NCI-H1048 (cell line): ENCODE measurements at regions not wholly inside any gene's neighbourhood (a gene's known extent, or its start where the extent isn't known, plus 50 kb on each side); places are given as distances from the start of the nearest gene placed in this dataset.
"Not testable (repeated sequence)": the region's sequence is repeated elsewhere in the genome, so short reads cannot be mapped to it uniquely, and the experiment has no call there.

ENCODE experiments used
- DNase-seq: peaks from one replicate; lab custom pipeline; 2025; lab: John Stamatoyannopoulos, UW

DNA sequence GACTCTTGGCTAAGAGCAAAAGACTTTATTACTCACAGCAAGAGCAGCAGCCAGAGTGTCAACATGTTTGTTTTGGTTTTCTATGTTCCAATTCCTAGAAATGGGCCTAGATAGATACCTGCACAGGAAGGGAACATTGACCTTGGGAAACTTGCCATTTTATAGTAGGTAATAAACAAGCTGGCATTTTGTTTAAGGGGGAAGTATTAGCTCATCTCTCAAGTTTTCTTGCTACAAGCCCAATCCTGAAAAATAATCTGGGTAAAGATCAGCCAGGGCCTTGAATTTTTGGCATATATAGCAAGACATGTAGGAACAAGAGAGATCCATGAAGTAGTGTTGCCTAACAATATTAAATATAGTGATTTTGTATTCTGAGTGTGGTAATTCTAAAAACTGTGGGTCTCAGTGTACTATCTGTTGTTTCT, 51.4 kb upstream of the RGL1 start:
- no peak for DNase-seq

DNA sequence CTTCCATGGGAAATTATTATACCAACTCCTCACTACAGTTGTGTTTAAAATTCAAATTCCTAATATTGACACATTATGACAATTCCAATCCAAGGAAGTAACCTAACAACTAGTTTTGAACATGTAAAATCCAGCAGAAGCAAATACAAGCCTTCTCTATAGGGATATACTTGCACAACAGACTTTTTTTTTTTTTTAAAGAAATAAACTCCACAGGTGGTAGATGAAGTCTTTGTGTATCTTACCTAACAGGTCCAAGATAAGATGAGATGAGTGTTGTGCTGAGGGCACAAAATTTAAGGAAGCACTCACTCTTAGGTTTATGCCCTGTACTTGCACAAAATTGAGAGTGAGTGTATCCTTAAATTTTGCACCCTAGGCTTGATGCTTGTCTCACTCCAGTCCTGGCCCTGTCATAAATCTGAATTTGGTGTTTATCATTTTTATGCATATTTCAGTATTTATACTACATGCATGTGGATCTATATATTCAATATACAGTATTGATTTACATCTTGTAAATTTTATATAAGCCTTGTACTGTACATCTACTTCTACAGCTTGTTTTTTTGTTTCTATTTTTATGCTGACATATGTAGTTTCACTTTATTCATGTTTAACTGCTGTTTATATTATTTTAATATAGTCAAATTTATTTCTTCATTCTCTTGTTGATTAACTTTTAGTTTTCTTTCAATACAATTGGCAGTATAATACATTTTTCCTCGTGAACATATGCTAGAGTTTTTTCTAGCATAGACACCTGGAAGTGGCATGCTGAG, 60.6 kb upstream of the RGL1 start:
- DNase-seq = no peak

DNA sequence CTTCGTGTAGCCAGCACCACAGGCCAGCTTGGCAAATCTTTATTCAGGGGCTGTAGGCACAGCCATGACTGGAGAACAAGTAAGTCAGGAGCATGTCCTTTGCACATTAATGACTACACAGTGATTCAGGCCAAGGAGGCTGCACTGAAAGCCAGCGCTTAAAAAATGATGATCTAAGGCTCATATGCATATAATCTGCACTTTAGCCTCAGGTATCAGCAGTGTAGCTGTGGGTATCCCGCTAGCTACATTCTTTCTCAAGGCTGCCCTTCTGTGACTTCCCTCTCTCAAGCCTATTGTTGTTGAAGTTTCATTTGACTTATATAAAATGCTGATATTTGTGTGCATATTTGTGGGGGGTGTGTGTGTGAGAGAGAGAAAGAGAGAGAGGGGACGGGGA, 62.6 kb upstream of the RGL1 start:
- no peak for DNase-seq

DNA sequence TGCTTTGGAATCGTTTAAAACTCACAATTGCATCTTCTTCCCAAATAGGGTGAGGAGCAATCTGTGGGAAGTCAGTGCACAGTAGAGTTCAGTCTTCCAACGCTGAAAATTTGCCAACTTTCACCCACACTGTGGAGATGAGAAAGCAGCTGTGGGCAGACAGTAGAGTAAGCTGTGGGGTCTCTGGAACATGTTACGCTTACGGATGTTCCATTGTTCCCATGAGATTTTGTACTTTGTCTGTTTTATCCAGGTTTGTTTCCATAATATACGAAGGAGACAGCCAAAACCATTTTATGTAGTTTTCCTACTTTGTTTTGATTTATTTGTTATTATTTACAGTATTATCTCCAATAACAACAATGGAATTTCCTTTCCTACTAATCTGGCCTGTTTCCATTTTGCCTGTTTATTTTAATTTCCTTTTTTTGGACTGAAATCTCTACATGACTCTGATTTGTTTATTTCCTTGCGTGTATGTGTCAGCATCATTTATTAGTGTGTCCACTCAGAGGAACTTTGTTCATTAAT, 65.1 kb upstream of the RGL1 start:
- DNase-seq = no peak

DNA sequence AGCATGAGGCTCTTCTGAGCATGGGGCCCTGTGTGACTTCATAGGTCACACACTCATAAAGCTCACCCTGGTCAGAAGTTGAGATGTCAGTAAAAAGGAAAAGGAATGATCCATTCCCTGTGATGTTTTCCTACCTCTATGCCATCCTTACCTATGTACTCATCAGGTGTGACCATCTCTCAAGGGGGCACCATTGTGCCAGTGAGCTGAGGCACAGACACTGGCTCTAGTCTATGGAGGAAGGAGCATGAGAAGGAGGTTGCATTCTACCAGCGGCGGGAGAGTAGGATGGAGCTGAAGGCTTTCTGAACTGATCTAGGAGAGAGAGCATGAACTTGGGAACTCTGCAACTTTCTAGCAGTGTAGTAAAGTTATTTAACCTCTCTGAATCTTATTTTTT, 65.8 kb upstream of the RGL1 start:
- DNase-seq = no peak

DNA sequence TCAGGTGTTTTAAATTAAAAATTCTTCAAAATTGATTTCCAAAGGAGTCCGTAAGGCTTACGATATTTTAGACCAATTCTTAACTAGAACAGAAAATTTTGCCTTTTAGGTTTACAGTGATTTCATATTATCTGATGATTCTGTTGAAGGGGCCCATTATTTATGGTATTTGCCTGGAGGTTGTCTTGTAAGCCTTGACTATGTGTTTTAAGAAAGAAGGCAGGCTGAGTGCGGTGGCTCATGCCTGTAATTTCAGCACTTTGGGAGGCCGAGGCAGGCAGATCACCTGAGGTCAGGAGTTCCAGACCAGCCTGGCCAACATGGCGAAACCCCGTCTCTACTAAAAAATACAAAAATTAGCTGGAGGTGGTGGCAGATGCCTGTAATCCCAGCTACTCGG, 67.0 kb upstream of the RGL1 start:
- not testable (repeated sequence) for DNase-seq

DNA sequence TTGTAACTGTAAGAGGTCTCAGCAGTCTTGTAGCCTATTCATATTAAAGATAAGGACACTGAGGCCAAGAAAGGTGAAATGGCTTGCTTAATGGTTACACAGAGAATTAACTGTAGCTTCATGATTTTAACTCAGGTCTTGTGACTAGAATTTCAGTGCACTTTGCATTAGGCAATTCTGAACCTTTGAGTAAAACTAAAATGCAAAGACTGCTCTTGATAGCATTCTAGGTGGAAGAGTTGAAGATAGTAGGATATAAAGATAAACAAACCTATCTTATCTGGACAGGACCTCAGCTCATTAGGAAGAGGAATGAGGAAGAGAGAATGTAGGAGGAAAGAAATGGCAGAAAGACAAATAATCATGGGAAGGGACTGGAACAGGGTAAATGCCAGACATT, 68.6 kb upstream of the RGL1 start:
- no peak for DNase-seq

DNA sequence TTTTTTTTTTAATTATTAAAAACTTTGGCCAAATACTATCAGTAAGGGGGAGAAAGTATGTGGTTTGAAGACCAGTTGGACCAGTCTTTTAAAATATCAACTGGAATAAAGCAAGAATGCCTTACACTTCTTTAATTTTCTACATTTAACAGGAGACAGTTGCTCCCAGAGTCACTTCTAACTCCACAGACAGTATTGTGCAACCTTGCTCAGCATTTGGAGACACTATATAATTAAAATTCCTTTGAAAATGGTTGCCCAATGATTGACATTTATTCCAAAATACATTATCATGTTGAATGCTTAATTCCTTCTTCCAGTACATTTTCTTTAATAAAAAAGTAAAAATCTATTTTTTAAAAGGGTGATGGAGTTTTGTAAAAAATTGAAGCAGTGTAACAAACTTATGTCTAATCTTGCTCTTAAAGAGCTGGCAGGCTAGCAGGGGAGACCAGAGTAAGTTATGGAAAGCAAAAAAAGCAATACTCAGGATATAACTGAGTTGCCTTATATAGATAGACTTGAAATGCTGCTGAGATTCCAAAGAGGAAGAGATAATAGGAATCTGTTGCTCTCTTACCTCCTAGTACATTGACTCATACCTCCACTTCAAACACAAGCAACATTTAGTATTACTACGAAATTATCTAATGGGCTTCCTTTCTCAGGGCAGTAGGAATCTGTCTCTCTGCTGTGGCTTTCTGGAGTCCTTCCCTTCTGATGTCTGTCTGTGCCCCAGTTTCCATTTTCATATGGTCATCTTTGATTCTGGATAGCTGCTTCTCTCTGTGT, 69.7 kb upstream of the RGL1 start:
- DNase-seq = no peak

DNA sequence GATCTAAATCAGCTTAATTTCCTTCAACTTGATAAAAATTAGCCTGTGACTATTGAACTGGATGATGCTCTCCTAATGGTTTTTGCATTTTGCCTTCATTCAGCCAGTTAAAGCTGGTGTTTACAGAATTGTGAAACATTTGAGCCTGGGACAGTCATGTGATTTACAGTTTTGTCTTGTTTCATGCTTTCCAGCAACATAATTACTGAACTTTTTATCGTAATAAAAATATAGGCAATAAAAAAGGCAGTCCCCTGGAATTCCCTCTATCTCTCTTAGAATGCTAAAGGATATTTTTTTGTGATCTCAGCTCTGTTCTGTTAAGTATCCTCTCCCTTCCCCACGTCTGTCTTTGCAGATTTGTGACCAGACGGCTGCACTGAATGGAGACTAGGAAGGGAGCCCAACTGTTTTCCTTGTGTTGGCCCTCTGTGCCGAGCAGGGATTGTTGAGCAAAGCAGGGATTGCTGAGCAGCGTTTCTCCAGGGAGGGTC, 70.3 kb upstream of the RGL1 start:
- DNase-seq = no peak

DNA sequence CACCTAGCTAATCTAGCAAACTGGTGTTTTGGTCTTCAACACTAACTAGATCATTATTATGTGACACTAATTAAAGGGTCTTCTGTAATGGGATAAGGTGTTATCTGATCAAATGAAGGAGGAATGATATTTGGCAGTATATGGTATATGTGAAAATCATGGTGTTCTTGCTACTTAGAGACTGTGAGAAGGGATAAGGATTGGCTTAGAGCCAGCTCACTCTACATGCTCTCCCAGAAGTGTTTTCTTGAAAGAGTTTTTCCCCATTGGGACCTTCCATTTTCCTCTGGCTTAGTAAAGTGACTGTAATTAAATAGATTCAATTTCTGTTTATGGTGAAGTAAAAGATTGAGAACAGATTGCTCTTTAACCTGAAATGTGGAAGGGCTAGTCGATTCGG, 71.2 kb upstream of the RGL1 start:
- DNase-seq = no peak

DNA sequence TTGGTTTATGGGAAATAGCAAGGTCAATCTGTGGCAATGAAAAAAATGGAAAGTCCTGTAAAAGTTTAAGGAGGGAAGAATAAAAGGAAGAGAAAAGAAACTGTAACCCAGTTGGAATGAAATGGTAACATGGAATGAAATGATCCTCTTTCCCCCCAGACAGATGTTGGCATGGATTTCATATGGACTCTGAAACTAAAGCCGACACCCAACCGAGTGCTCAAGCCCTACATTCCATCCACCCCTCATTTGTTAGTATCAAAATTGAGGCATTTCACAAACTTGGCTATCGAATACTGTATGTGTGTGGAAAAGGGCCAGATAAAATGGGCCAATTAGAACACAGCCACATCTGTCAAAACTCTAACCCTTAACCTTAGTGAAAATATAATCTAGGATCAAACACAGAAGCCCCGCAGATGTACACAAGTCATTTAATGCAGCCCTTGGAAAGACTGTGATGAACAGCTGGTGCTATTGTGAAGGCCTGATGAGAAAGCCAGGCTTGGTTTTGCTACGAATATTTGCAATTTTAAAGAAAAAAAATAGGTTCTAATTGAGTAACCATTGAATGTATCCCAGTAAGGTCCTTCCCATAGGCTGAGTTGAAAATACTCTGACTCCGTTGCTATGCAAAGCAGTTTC, 72.6 kb upstream of the RGL1 start:
- DNase-seq = peak; percentile 13

DNA sequence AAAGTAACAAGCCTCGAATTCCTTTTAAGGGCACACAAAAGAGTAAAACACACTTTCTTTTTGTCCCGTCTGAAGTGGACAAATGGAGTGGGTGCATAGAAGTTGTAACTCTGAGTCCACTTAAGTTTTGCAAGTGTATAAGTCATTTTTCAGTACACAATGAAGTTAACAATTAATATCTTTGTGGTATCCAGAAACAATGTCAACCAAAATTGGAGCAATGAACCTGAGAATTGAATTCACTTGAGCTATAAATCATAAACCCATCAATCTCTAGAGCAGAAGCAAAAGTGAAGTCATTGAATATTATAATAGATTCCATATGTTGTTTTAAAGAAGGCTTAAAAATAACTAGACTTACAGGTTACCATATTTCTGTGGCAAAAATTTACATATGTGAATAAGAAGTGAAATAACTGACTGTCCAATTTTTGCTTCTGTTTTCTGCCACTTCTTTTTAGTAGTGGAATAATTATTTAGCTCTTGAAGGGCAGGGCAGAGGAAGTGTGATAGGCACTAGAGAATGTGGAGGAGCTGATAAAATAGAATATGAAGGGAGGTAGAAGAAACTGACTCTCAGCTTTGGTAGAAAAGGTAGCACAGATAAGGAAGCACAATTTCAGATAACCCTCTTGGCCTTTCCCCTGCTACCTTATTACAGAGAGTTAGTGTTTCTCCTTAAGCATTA, 73.9 kb upstream of the RGL1 start:
- DNase-seq = no peak

DNA sequence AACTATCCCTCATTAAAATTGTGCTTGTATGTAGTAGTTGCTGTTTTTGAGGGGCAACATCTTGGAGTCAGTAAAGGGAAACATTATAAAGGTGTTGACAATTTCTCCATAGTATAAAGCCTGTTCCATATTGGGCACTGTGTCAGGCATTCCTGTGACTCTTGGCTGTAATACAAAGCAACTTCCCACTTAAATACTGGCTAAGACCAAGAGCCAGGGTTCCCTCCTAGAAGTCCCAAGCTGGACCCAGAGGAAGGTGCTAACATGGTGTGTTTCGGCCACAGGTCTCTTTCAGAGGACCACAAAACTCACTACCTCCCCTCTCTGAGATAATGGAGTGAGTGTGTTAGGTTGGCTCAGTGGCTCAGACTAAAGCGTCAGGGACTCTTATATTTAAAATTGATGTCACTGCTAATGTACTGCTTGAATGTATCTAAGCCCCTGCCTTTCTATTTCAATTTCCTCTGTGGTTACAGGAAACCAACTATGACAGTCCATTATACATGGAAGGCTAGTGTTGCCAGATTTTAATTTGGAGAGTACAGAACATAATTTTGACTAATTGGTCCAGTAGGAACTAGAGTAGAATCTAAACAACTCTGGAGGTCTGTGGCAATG, 74.7 kb upstream of the RGL1 start:
- DNase-seq = no peak

DNA sequence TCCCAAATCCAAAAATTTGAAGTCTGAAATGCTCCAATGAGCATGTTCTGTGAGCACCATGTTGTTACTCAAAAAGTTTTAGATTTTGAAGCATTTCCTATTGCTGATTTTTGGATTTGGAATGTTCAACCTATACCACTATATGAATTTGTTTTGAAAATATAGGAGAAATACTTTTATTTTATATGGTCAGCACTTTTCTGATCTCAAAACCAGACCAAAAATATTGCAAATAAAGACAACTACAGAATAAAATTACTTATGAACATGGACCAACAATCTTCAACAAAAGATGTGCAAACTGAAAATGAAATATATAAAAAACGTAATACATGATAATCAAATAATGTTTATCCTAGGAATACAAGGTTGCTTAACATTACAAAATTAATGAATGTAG, 73.7 kb upstream of the APOBEC4 start:
- no peak for DNase-seq

DNA sequence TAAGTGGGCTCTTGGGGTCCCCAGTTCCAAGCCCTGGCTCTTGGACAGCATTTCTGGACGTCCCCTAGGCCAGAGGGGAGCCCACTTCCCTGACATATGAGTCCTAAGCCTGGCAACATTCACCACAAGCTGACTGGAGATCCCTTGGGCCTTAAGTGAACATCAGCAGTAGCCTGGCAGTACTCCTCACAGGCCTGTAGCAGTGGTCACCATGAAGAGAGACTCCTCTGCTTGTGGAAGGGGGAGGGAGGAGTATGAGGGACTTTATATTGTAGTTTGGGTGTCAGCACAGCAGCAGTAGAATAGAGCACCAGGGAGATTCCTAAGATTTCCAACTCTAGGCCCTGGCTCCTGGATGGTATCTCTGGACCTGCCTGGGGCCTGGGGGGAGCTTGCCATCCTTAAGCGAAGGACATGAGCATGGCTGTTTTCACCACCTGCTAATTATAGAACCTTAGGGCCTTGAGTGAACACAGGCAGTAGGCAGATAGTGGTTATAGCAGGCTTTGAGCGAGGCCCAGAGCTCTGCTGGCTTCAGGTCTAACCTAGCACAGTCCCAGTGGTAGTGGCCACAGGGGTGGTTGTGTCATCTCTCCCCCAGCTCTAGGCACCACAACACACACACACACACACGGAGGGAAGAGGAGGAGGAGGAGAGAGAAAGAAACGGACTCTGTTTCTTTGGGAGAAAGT, 71.4 kb upstream of the APOBEC4 start:
- no peak for DNase-seq

DNA sequence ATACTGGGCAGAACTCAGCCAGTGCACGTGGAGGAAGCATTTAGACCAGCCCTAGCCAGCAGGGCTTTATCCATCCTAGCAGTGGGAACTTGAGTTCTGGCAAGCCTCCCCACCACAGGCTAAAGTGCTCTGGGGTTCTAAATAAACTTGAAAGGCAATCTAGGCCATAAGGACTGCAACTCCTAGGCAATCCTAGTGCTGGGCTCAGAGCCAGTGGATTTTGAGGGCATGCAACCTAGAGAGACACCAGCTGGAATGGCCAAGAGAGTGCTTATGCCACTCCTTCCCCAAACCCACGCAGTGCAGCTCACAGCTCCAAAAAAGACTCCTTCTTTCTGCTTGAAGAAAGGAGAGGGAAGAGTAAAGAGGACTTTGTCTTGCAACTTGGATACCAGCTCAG, 70.5 kb upstream of the APOBEC4 start:
- no peak for DNase-seq

DNA sequence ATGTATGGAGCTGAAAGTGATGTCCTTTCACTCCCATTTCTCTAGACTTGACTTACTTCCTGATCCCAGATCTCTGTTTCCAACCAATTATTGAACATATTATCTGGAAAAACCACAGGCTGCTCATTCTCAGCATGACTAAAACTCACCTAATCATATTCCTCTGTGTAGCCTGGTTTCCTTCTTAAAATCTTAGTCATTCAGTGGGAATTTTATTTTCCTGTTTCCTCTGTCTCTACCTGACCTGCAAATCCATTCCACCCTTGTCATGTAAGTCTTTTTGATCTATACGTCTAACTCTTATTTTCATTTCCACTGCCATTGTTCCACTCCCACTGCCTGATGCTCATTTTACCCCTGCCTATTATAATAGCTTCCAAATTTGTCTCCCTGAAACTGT, 67.9 kb upstream of the APOBEC4 start:
- no peak for DNase-seq

DNA sequence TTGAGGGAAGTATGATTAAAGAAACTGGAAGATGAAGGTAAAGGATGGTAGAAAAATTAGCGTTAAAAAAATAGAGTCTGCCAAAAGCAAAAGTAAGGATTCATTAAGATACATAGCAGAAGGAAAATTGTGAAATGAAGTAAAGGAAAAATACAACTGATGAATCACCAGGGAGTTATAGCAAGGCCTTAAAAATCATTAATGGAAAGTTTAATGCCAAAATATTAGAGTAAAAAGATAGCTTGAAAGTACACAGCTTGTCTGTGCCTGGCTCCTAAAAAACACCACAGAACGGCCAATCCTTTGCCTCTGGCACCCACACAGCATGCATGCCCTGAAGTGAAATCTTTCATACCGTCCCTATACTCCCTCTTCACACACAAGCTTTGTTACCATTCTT, 66.9 kb upstream of the APOBEC4 start:
- no peak for DNase-seq

DNA sequence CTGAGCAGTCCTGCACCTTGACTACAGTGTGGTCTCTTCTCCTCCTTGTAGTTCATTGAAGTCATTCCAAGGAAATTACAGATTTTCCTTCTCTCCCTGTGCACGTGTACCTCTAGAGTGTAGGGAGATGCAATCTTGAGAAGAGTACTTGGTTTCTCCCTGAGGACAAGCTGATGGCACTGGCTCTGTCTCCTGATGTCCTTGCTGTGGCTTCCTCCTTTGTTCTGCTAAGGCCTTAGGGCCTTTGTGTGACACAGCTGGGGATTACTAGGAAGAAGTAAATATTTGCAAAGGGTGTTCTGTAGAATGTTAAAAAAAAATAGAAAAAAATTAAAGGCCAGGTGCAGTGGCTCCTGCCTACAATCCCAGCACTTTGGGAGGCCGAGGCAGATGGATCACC, 66.2 kb upstream of the APOBEC4 start:
- no peak for DNase-seq

DNA sequence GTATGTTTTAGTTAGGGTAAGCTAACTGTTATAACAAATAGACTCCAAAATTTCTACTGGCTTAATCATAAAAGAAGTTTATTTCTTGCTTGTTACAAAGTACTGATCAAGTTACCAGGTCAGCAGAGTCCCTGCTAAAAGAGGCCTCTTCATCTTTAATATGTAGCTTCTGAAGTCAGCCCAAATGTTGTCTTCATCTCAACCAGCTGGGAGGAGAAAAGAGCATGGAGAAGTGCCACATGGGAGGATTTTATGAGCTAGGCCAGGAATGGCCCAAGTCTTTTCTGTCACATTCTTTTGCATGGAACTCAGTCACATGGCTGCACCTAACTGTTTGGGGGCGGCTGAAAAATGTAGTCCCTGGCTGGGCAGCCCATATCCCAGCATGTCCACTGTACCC, 63.2 kb upstream of the APOBEC4 start:
- DNase-seq = no peak

DNA sequence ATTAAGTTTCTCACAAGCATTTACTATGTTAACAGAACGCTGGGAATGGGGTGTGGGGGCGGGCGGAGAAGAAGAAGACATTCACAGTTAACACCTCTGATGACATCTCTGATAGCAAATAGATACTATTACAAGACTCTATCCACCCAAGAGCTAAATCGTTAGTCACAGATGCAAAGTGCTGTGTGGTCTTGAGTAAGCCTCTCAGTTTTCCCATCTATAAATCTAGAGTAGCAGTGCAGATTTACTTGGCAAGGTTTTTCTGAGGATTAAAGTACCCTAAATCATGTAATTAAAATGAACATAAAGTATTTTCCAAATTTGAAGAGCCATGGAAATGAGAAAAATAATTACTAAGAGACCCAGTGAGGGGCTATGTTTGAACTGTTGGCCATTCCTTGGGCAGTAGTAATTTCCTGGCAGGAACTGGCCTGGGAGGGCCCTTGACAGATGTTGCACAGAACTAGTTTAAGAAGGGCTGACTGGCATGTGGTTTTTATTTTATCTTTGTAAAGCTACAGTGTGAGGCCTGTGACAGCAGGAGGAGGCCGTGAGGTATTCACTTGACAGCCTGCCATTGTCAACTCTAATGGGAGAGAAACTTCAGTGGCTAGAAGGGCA, 58.7 kb upstream of the APOBEC4 start:
- DNase-seq = no peak
